Activated T-cell treated with anti-CD3 and anti-CD28 coated beads, Interleukin-2, amount 50 U/mL, for 24 hours (primary cell): ENCODE measurements at regions not wholly inside any gene's neighbourhood (a gene's known extent, or its start where the extent isn't known, plus 50 kb on each side); places are given as distances from the start of the nearest gene placed in this dataset.
"Not testable (repeated sequence)": the region's sequence is repeated elsewhere in the genome, so short reads cannot be mapped to it uniquely, and the experiment has no call there.

ENCODE experiments used
- DNase-seq: peaks from one replicate; pipeline ENCODE4 v3.0.0-alpha.2; 2020
- H3K27ac Mint-ChIP-seq: 2 replicates; pipeline ENCODE4 v1.8.0; 2020; ENCODE audit warnings: mild to moderate bottlenecking, mixed read lengths
- H3K27me3 Mint-ChIP-seq: 2 replicates; pipeline ENCODE4 v1.8.0; 2020; ENCODE audit warnings: mixed read lengths
- H3K36me3 Mint-ChIP-seq: 2 replicates; pipeline ENCODE4 v1.8.0; 2020; ENCODE audit warnings: low read depth, mixed read lengths
- H3K4me1 Mint-ChIP-seq: 2 replicates; pipeline ENCODE4 v1.8.0; 2020; ENCODE audit warnings: low read depth, mixed read lengths
- H3K4me3 Mint-ChIP-seq: 2 replicates; pipeline ENCODE4 v1.8.0; 2020; ENCODE audit warnings: mild to moderate bottlenecking, moderate library complexity, mixed read lengths
- H3K9me3 Mint-ChIP-seq: 2 replicates; pipeline ENCODE4 v1.8.0; 2020; ENCODE audit warnings: mixed read lengths

DNA sequence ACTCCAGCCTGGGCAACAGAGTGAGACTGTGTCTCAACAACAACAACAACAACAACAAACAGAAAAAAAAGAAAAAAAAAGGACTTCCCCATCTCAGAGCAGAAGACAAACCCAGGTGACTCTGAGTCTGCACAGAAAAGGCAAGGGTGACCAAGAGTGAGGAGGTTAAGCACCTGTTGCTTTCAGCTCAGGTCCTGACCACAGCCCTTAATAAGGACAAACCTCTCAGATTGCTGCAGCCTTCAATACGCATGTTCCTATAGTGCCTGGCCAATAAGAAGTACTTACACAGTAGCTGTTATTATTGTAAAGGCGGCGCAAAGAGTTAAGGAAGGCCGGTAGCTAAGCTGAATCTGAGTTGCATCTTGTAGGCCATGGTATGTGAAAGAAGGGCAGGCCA is 102.3 kb upstream of the MSX2 start:
- Mint-ChIP-seq H3K4me1 (no peaks in the 10 kb centered on the region), H3K4me3 (no peak overlapping the region), H3K36me3 (no peaks in the 10 kb centered on the region), H3K9me3 (no peaks in the 10 kb centered on the region), H3K27me3 (peaks cover 17% of the 10 kb centered on the region), H3K27ac (no peak overlapping the region)
- DNase-seq: no peak

- Mint-ChIP-seq H3K27ac (no peak overlapping the region), H3K36me3 (no peaks in the 10 kb centered on the region), H3K4me1 (no peaks in the 10 kb centered on the region), H3K9me3 (no peaks in the 10 kb centered on the region), H3K27me3 (peaks cover 14% of the 10 kb centered on the region), H3K4me3 (no peak overlapping the region)
- DNase-seq: no peak
Observed at GRCh38 chr5:174623018-174623417, 101.4 kb upstream of the MSX2 start.

DNA sequence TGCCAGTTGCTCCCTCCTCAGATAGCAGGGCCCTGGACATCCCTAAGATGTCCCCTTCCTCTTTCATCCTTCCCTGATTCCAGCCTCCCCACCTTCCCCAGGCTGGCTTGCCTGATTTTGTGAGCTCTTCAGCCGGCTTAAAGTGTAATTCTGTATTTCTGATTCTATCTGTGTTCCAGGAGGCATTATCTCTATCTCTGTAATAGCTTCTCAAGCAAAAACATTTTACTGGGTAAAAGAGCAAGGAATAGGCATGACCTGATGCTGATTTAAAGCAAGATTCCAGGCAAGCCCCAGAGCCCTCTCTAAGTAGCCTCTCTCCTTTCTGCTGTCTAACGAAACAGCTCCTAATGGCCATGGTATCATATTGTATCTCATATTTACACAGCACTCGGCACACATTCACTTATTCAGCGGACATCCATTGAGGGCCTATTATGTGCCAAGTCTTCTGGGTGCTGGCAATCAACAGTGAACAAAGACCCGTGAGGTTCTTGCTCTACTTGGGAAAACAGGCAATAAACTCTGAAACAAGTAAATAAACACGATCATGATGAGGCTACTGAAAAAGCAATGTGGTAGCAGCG is 100.9 kb upstream of the MSX2 start:
- H3K9me3 Mint-ChIP-seq: no peaks in the 10 kb centered on the region
- H3K27me3 Mint-ChIP-seq: peaks cover 14% of the 10 kb centered on the region
- no peak overlapping the region for H3K27ac Mint-ChIP-seq
- DNase-seq: no peak
- H3K4me3 Mint-ChIP-seq: no peak overlapping the region
- H3K4me1 Mint-ChIP-seq: no peaks in the 10 kb centered on the region
- H3K36me3 Mint-ChIP-seq: no peaks in the 10 kb centered on the region

GRCh38 chr5:174624733-174625522 is 99.5 kb upstream of the MSX2 start:
- Mint-ChIP-seq H3K27ac (no peak overlapping the region), H3K4me1 (no peaks in the 10 kb centered on the region), H3K9me3 (no peaks in the 10 kb centered on the region), H3K4me3 (no peak overlapping the region), H3K36me3 (no peaks in the 10 kb centered on the region), H3K27me3 (peaks cover 12% of the 10 kb centered on the region)
- DNase-seq: no peak

DNA sequence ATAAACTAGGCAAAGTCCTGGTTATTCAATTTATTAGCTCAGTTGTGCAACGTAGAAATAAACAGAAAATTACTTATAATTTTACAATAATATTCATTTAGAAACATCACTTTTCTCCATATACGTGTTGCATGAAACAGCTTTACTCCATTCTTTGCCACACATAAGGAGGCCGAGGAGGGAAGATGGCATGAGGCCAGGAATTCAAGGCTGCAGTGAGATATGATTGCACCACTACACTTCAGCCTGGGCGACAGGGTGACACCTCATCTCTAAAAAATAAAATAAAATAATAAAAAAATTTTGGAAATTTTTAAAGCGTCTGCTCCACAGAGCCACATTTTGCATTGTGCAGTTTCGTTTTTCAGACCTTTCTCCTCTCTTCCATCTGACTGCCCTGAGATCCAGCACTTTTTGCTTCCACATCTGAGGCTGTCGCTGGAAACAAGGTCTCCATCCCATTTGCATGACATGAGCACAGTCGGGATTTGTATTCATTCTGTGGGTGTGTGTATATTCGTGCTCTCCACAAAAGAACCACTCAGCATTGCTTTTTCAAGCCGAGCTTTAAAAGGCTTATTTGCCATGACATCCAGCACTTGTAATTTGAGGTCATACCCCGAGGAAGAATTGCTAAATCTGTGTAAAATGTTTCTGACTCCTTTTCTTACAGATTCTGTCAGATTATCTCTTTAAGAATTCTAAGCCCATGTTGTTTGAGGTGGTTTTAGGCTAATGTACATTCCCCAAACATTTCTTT is 98.6 kb upstream of the MSX2 start:
- H3K27me3 Mint-ChIP-seq: peaks cover 5% of the 10 kb centered on the region
- no peak overlapping the region for H3K27ac Mint-ChIP-seq
- no peaks in the 10 kb centered on the region for H3K36me3 Mint-ChIP-seq
- DNase-seq: no peak
- no peaks in the 10 kb centered on the region for H3K4me1 Mint-ChIP-seq
- no peaks in the 10 kb centered on the region for H3K9me3 Mint-ChIP-seq
- no peak overlapping the region for H3K4me3 Mint-ChIP-seq

DNA sequence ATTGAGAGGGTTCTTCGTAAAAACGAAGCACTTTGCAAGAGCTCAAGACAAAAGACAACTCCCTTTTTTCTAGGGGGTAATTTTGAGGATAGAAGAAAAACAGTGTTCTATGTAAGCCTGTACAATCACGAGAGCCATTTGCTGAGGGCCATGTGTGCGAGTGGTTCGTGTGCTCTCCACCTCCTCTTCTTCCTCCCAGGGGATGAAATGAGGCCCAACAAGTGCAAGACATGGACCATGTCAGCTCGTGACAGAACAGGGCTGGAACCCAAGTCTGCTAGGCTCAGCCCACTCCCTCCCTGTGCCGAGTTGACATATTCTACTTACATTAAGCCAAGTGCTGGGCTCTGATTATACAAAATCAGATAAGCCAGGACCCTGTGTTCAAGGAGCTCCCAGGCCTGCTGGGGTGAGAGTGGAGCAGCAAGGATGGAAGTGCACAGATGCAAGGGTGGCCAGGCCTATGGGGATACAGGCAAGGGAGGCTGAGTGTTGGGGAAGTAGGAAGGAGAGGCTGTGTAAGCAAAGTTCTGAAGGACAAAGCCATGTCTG is 97.9 kb upstream of the MSX2 start:
- Mint-ChIP-seq H3K9me3 (no peaks in the 10 kb centered on the region), H3K4me3 (no peak overlapping the region), H3K36me3 (no peaks in the 10 kb centered on the region), H3K27ac (no peak overlapping the region), H3K27me3 (no peaks in the 10 kb centered on the region), H3K4me1 (no peaks in the 10 kb centered on the region)
- no peak for DNase-seq

DNA sequence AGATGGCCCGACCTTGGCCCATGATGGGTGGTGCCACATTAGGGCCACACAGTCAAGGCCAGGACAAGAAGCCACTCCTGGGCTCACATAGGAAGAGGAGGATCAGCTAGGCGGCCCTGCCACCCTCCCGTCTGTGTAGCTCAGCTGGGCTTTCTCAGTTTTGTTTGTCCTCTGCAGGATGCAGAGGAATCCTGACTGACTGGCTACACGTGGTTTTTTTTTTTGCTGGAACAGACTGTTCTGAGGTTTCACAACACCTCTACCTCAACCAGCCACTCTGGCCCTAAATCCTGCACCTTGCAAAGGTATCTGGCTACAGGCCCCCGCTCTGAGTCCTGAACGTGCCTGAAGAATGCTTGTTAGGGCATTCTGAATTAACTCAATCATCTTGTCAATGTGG is 88.3 kb upstream of the MSX2 start:
- no peaks in the 10 kb centered on the region for H3K27me3 Mint-ChIP-seq
- no peaks in the 10 kb centered on the region for H3K9me3 Mint-ChIP-seq
- H3K36me3 Mint-ChIP-seq: no peaks in the 10 kb centered on the region
- no peak for DNase-seq
- no peaks in the 10 kb centered on the region for H3K4me1 Mint-ChIP-seq
- H3K27ac Mint-ChIP-seq: no peak overlapping the region
- H3K4me3 Mint-ChIP-seq: no peak overlapping the region

- H3K27me3 Mint-ChIP-seq: no peaks in the 10 kb centered on the region
- H3K4me3 Mint-ChIP-seq: no peak overlapping the region
- H3K36me3 Mint-ChIP-seq: no peaks in the 10 kb centered on the region
- no peak for DNase-seq
- H3K4me1 Mint-ChIP-seq: no peaks in the 10 kb centered on the region
- no peak overlapping the region for H3K27ac Mint-ChIP-seq
- H3K9me3 Mint-ChIP-seq: no peaks in the 10 kb centered on the region
Observed at GRCh38 chr5:174642816-174643405, 81.5 kb upstream of the MSX2 start.

GRCh38 chr5:174644436-174644835 is 79.9 kb upstream of the MSX2 start:
- H3K36me3 Mint-ChIP-seq: no peaks in the 10 kb centered on the region
- H3K27me3 Mint-ChIP-seq: no peaks in the 10 kb centered on the region
- no peaks in the 10 kb centered on the region for H3K4me1 Mint-ChIP-seq
- DNase-seq: no peak
- H3K4me3 Mint-ChIP-seq: no peak overlapping the region
- H3K9me3 Mint-ChIP-seq: peaks cover 2% of the 10 kb centered on the region
- H3K27ac Mint-ChIP-seq: no peak overlapping the region

GRCh38 chr5:174644923-174645322 is 79.5 kb upstream of the MSX2 start:
- Mint-ChIP-seq H3K36me3 (no peaks in the 10 kb centered on the region), H3K4me1 (no peaks in the 10 kb centered on the region), H3K27ac (no peak overlapping the region), H3K9me3 (peaks cover 2% of the 10 kb centered on the region), H3K27me3 (no peaks in the 10 kb centered on the region), H3K4me3 (no peak overlapping the region)
- no peak for DNase-seq

DNA sequence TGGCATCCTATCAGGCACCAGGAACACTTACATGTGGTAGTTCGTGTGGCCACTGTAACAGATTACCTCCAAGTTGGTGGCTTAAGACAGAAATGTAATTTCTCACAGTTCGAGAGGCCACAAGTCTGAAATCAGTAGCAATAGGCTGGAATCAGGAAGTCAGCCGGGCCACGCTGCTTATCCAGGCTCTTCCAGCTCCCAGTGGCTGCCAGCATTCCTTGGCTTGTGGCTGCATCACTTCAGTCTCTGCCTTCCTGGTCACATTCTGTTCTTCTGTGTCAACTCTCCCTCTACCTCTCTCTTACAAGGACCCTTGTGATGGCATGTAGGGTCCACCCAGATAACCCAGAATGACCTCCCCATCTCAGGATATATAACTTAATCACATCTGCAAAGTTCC is 78.7 kb upstream of the MSX2 start:
- no peak for DNase-seq
- H3K27ac Mint-ChIP-seq: no peak overlapping the region
- no peaks in the 10 kb centered on the region for H3K27me3 Mint-ChIP-seq
- no peaks in the 10 kb centered on the region for H3K36me3 Mint-ChIP-seq
- no peak overlapping the region for H3K4me3 Mint-ChIP-seq
- H3K4me1 Mint-ChIP-seq: no peaks in the 10 kb centered on the region
- H3K9me3 Mint-ChIP-seq: peaks cover 2% of the 10 kb centered on the region

- H3K4me1 Mint-ChIP-seq: not testable (repeated sequence)
Observed at GRCh38 chr5:174648618-174649017, 75.8 kb upstream of the MSX2 start.

GRCh38 chr5:174649391-174649790 is 75.0 kb upstream of the MSX2 start:
- DNase-seq: no peak
- no peaks in the 10 kb centered on the region for H3K36me3 Mint-ChIP-seq
- no peak overlapping the region for H3K4me3 Mint-ChIP-seq
- H3K27me3 Mint-ChIP-seq: peaks cover 13% of the 10 kb centered on the region
- no peak overlapping the region for H3K27ac Mint-ChIP-seq
- H3K9me3 Mint-ChIP-seq: peaks cover 2% of the 10 kb centered on the region
- H3K4me1 Mint-ChIP-seq: no peaks in the 10 kb centered on the region

More at GRCh38 chr5:174648618-174649017, 75.8 kb upstream of the MSX2 start:
- peaks cover 13% of the 10 kb centered on the region for H3K27me3 Mint-ChIP-seq
- not testable (repeated sequence) for H3K27ac Mint-ChIP-seq, DNase-seq, H3K36me3 Mint-ChIP-seq, H3K9me3 Mint-ChIP-seq, H3K4me3 Mint-ChIP-seq

DNA sequence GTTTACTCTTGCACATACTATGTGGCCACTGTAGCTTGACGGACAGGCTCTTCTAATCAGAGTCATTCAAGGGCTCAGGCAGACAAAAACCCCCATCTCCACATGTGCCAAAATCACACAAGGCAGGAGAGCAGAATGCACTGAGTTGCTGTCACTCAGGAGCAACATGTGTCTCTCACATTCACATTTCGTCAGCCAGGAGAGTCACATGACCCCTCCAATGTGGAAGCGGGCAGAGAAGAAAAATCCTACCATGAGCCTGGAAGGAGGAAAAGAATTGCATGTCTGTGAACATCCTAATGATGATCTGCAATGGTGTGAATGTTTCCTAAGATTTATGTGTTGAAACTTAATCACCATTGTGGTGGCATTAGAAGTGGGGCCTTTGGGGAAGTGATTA is 69.9 kb upstream of the MSX2 start:
- Mint-ChIP-seq H3K4me1 (no peaks in the 10 kb centered on the region), H3K27me3 (peaks cover 22% of the 10 kb centered on the region)

More for the DNA sequence above, 69.9 kb upstream of the MSX2 start:
- DNase-seq: no peak
- H3K36me3 Mint-ChIP-seq: no peaks in the 10 kb centered on the region
- no peak overlapping the region for H3K27ac Mint-ChIP-seq
- no peaks in the 10 kb centered on the region for H3K9me3 Mint-ChIP-seq
- no peak overlapping the region for H3K4me3 Mint-ChIP-seq
